Astrocyte (in vitro differentiated cells and primary cell): ENCODE measurements at regions not wholly inside any gene's neighbourhood (a gene's known extent, or its start where the extent isn't known, plus 50 kb on each side); places are given as distances from the start of the nearest gene placed in this dataset.

Source experiments
- CTCF ChIP-seq: IDR thresholded peaks from 2 replicates; pipeline ENCODE4 v1.5.1; 2011; ENCODE audit warnings: low read depth, mild to moderate bottlenecking, inconsistent platforms, low read length, moderate library complexity; ENCODE audit not compliant: insufficient read depth
- EZH2 ChIP-seq: IDR thresholded peaks from 2 replicates; pipeline ENCODE4 v1.6.1; 2012; ENCODE audit warnings: mild to moderate bottlenecking, low read length, inconsistent platforms; ENCODE audit not compliant: insufficient read depth

GRCh38 chr5:107744418-107745330, 73.9 kb upstream of the EFNA5 start:
- TF ChIP-seq CTCF (no peak), EZH2 (no peak)
